Daoy (cell line): ENCODE measurements at regions not wholly inside any gene's neighbourhood (a gene's known extent, or its start where the extent isn't known, plus 50 kb on each side); places are given as distances from the start of the nearest gene placed in this dataset.
A peak's percentile ranks its signal among the peaks of the same experiment; 100 is the strongest.

ENCODE experiments used
- DNase-seq: peaks from one replicate; pipeline ENCODE4 v3.0.0-alpha.2; 2015; ENCODE audit warnings: low read depth

DNA sequence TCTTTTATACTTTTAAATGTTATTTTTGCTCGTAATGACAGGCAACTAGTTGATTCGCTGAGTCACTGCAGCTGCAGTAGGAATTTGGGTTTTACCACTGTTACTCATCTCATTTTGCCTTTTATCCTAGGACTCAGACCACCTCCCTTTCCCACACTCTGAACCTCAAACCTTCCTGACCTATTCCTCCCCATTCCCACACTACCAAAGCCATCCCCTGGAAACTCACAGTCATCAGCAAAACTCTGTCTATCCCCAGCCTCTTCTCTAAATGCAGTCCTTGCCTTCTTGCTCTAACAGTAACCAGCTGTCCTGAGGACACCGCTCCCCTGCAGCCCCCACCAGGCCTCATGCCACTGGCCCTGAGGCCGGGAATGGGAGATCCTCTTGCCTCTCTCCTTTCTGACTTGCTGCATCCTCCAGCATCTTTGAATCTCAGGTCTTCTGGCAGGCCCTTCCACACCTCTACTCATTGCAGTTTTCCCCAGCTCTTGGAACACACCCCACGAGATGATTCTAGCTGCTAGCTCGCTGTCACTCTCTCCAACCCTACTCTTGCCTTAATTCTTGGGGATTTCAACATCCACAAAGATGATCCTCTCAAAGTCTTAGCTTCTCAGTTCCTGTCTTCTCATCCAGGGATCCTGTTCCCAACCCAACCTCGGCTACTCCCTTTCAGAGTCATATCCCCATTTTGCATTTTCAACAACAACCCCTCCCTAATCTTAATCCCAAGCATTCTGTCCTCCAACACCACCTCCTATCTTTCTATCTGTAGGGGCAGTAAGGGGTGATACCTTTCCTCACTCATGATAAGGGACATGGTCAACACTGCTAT, 55.9 kb upstream of the C3orf80 start:
- DNase-seq = peak; percentile 91

DNA sequence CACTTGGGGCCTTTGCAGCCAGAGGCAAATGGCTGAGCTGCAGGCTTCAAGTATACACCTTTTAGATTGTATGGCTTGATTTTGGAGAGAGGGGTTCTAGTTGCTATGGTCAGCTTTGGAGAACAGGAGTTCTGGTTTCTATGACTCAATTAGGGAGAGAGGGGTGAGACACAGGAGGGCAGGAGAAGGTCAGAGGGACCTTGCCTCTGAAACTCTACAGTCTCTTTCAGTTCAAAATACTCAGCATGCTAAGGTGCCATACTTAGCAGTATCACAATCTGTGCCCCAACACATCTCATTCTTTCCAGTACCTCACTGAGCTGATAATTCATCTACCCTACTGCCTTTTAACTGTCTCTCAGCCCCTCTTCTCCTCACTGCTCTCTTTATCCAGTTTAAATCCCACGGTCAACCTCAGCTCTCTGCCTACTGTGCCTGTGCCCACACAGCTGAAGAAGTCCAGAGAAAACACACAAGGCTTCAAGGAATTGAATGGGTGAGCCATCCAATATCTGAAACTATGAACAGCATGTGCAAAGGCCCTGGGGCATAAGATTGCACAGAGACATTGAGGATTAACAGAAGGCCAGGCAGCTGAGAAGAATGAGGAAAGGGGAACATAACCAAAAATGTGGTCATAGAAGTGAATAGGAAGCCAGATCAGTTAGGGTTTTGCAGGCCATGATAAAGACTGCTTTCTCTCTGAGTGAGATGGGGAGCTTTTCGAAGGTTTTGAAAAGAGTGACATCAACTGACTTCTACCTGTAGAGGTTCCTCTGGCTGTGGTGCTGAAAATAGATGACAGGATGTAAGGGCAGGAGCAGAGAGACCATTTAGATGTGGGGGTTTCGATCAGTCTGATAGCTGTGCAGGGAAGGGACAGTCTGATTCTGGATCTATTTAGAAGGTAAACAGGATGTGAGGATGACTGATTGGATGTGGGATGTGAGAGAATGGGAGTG, 54.5 kb upstream of the C3orf80 start:
- no peak for DNase-seq

DNA sequence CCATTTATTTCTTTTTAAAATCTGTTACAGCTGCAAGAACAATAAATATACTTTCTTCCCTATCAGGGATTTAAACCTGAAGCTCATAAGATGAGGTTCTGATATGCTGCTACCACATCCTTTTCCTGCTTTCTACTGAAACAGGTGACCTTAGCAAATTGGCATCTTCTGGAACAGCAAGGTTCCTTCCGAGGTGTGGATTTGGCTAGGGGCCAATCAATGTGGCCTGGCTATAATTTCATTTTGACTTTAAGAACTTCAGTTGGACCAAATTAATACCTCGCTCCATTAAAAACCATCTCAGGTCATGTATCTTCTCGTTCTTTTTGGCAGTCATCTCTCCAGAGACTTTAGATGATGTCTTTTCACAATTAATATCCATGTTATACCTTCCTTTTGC, 53.4 kb upstream of the C3orf80 start:
- DNase-seq = no peak

DNA sequence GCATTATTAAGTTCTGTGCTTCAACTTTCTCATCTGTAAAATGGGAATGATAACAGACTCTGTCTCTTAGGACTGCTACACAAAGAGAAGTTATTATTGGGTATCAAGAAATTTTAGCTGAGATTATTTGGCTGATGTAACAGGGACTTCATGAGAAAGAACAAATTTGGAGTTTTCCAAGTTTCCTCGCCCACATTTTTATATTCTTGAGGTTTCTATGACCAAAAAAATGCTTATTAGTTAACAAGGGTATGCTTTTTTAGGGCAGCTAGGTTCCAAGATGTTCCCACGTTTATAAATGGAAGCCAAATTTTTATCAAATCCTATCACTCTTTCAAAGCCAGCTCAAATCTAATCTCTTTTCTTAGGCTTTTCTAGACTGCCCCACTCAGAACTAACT, 50.6 kb upstream of the C3orf80 start:
- no peak for DNase-seq
